ENCODE measurements at regions not wholly inside any gene's neighbourhood (a gene's known extent, or its start where the extent isn't known, plus 50 kb on each side); places are given as distances from the start of the nearest gene placed in this dataset.

GRCh38 chr5:158543539-158544387 lies 556.0 kb downstream of the EBF1 start:
- DNase-seq (ENCODE audit: low read depth in 1 of 2, low spot score in 1 of 2) = no peak
- Histone ChIP-seq H3K4me3 (replicated peaks; ENCODE audit: insufficient read depth, low read length) (no peak overlapping the region), H3K27ac (replicated peaks) (no peak overlapping the region), H3K27me3 (ENCODE audit: insufficient read depth, poor library complexity, severe bottlenecking) (no peaks in the 10 kb centered on the region)
- TF ChIP-seq REST (IDR thresholded peaks at IDR 0.05; ENCODE audit: insufficient replicate concordance, low read depth) (no peak), GABPA (IDR thresholded peaks at IDR 0.05; ENCODE audit: low read depth) (no peak), SPI1 (IDR thresholded peaks at IDR 0.05; ENCODE audit: borderline replicate concordance, low read depth) (no peak), POLR2AphosphoS5 (IDR thresholded peaks at IDR 0.05; ENCODE audit: low read depth) (no peak), CTCF (IDR thresholded peaks at IDR 0.05; ENCODE audit: insufficient read depth, low read length) (no peak)

- Histone ChIP-seq H3K27ac (replicated peaks) (no peak overlapping the region), H3K4me3 (replicated peaks; ENCODE audit: insufficient read depth, low read length) (no peak overlapping the region), H3K27me3 (ENCODE audit: insufficient read depth, poor library complexity, severe bottlenecking) (no peaks in the 10 kb centered on the region)
- TF ChIP-seq GABPA (IDR thresholded peaks at IDR 0.05; ENCODE audit: low read depth) (no peak), POLR2AphosphoS5 (IDR thresholded peaks at IDR 0.05; ENCODE audit: low read depth) (no peak), REST (IDR thresholded peaks at IDR 0.05; ENCODE audit: insufficient replicate concordance, low read depth) (no peak), CTCF (IDR thresholded peaks at IDR 0.05; ENCODE audit: insufficient read depth, low read length) (no peak), SPI1 (IDR thresholded peaks at IDR 0.05; ENCODE audit: borderline replicate concordance, low read depth) (no peak)
- no peak for DNase-seq (ENCODE audit: low read depth in 1 of 2, low spot score in 1 of 2)
Observed at GRCh38 chr5:158541536-158542297, 558.0 kb downstream of the EBF1 start.

- H3K27ac ChIP-seq (replicated peaks) = no peak overlapping the region
- TF ChIP-seq REST (IDR thresholded peaks at IDR 0.05; ENCODE audit: insufficient replicate concordance, low read depth) = no peak
- TF ChIP-seq GABPA (IDR thresholded peaks at IDR 0.05; ENCODE audit: low read depth) = no peak
- no peak for TF ChIP-seq CTCF (IDR thresholded peaks at IDR 0.05; ENCODE audit: insufficient read depth, low read length)
- no peak for TF ChIP-seq SPI1 (IDR thresholded peaks at IDR 0.05; ENCODE audit: borderline replicate concordance, low read depth)
- TF ChIP-seq POLR2AphosphoS5 (IDR thresholded peaks at IDR 0.05; ENCODE audit: low read depth) = no peak
- no peaks in the 10 kb centered on the region for H3K27me3 ChIP-seq (ENCODE audit: insufficient read depth, poor library complexity, severe bottlenecking)
- DNase-seq (ENCODE audit: low read depth in 1 of 2, low spot score in 1 of 2) = no peak
- no peak overlapping the region for H3K4me3 ChIP-seq (replicated peaks; ENCODE audit: insufficient read depth, low read length)
Observed at GRCh38 chr5:158538506-158539074, 561.1 kb downstream of the EBF1 start.

Measured in HL-60 (cell line).